T-helper 1 cell treated with Interleukin-12 subunit alpha and Interleukin-12 subunit beta and Interleukin-4 antibody, amounts not matched to agents 30 ng/mL and 1 ng/mL, for 36 hours (primary cell): ENCODE measurements at regions not wholly inside any gene's neighbourhood (a gene's known extent, or its start where the extent isn't known, plus 50 kb on each side); places are given as distances from the start of the nearest gene placed in this dataset.

Source experiments
- intact Hi-C: fragments of 100-400 bp; cut with micrococcal nuclease; formaldehyde crosslinking; loops from one replicate; pipeline ENCODE4 v1.15.1; 2024

- intact Hi-C loops, result no loop called here
Measured at GRCh38 chr6:159481897-159482296, 211.1 kb downstream of the SOD2 start.

GRCh38 chr6:159480471-159480870, 212.6 kb downstream of the SOD2 start:
- intact Hi-C loops, result no loop called here

GRCh38 chr6:159479146-159479545, 213.9 kb downstream of the SOD2 start:
- intact Hi-C loops, result no loop called here

- intact Hi-C loops, result no loop called here
Measured at GRCh38 chr6:159473475-159474263, 219.4 kb downstream of the SOD2 start.

- intact Hi-C loops, result no loop called here
Measured at GRCh38 chr6:159470397-159470796, 222.6 kb downstream of the SOD2 start.

- intact Hi-C loops, result no loop called here
Measured at GRCh38 chr6:159469443-159469842, 223.6 kb downstream of the SOD2 start.

- intact Hi-C loops, result no loop called here
Measured at GRCh38 chr6:159468994-159469393, 224.0 kb downstream of the SOD2 start.

GRCh38 chr6:159467473-159468041, 225.5 kb downstream of the SOD2 start:
- intact Hi-C loops, result no loop called here

GRCh38 chr6:159466926-159467325, 226.1 kb downstream of the SOD2 start:
- intact Hi-C loops, result no loop called here

GRCh38 chr6:159464816-159465215, 228.2 kb downstream of the SOD2 start:
- intact Hi-C loops, result no loop called here

GRCh38 chr6:159463119-159463829, 229.8 kb downstream of the SOD2 start:
- intact Hi-C loops, result loop anchor here (1.0 kb wide), 1 partner anchor 289 kb away; no protein-coding TSS in a partner anchor

- intact Hi-C loops, result no loop called here
Measured at GRCh38 chr6:159462431-159462830, 230.6 kb downstream of the SOD2 start.

GRCh38 chr6:159461998-159462397, 231.0 kb downstream of the SOD2 start:
- intact Hi-C loops, result no loop called here

GRCh38 chr6:159461266-159461665, 231.8 kb downstream of the SOD2 start:
- intact Hi-C loops, result no loop called here

GRCh38 chr6:159460476-159460875, 232.6 kb downstream of the SOD2 start:
- intact Hi-C loops, result no loop called here

GRCh38 chr6:159456349-159456748, 236.7 kb downstream of the SOD2 start:
- intact Hi-C loops, result no loop called here

- intact Hi-C loops, result no loop called here
Measured at GRCh38 chr6:159455700-159456274, 237.3 kb downstream of the SOD2 start.

GRCh38 chr6:159450815-159451465, 242.1 kb downstream of the SOD2 start:
- intact Hi-C loops, result no loop called here

GRCh38 chr6:159446340-159446739, 246.7 kb downstream of the SOD2 start:
- intact Hi-C loops, result no loop called here

GRCh38 chr6:159445351-159445750, 247.7 kb downstream of the SOD2 start:
- intact Hi-C loops, result no loop called here

GRCh38 chr6:159444056-159444760, 248.8 kb downstream of the SOD2 start:
- intact Hi-C loops, result no loop called here
